Limb (tissue), 2 donors: ENCODE measurements at regions not wholly inside any gene's neighbourhood (a gene's known extent, or its start where the extent isn't known, plus 50 kb on each side); places are given as distances from the start of the nearest gene placed in this dataset.
A peak's percentile ranks its signal among the peaks of the same experiment; 100 is the strongest.
"Not testable (repeated sequence)": the region's sequence is repeated elsewhere in the genome, so short reads cannot be mapped to it uniquely, and the experiment has no call there.

ENCODE experiments used
- DNase-seq, 2 donors: peaks; one replicate each; pipeline ENCODE4 v3.0.0-alpha.2; 2016; ENCODE audit errors: extremely low spot score in 2 of 2

- DNase-seq: peak in 1 of 2 donors; percentile 21
These were observed 68.7 kb upstream of the PRR23C start for GRCh38 chr3:139113231-139113992.

GRCh38 chr3:139113993-139114375 is 69.3 kb upstream of the PRR23C start:
- peak in 1 of 2 donors; percentile 25 for DNase-seq

- DNase-seq: not testable (repeated sequence)
These were observed 71.9 kb upstream of the PRR23C start for GRCh38 chr3:139116631-139117030.

- peak in 1 of 2 donors; percentile 11 for DNase-seq
These were observed 72.5 kb upstream of the PRR23C start for GRCh38 chr3:139117136-139117675.

GRCh38 chr3:139117883-139118760 is 73.4 kb upstream of the PRR23C start:
- peak in 1 of 2 donors; percentile 17 for DNase-seq

- DNase-seq: peak in 1 of 2 donors; percentile 6
These were observed 74.1 kb upstream of the PRR23C start for GRCh38 chr3:139118835-139119234.

- peak in 1 of 2 donors; percentile 20 for DNase-seq
These were observed 74.8 kb upstream of the PRR23C start for GRCh38 chr3:139119331-139120025.

GRCh38 chr3:139120086-139121056 is 75.7 kb upstream of the PRR23C start:
- peak in 1 of 2 donors; percentile 29 for DNase-seq

GRCh38 chr3:139121513-139122220 is 77.0 kb upstream of the PRR23C start:
- no peak for DNase-seq

- DNase-seq: no peak
These were observed 77.5 kb upstream of the PRR23C start for GRCh38 chr3:139122221-139122581.

GRCh38 chr3:139122612-139123011 is 77.9 kb upstream of the PRR23C start:
- peak in 1 of 2 donors; percentile 7 for DNase-seq

- peak in 1 of 2 donors; percentile 22 for DNase-seq
These were observed 78.8 kb upstream of the PRR23C start for GRCh38 chr3:139123377-139124095.

- peak in 1 of 2 donors; percentile 9 for DNase-seq
These were observed 79.5 kb upstream of the PRR23C start for GRCh38 chr3:139124197-139124596.

- no peak for DNase-seq
These were observed 82.4 kb upstream of the PRR23C start for GRCh38 chr3:139127101-139127500.

- DNase-seq: not testable (repeated sequence)
These were observed 82.9 kb upstream of the PRR23C start for GRCh38 chr3:139127629-139128028.

- DNase-seq: no peak
These were observed 84.1 kb upstream of the PRR23C start for GRCh38 chr3:139128803-139129202.

- DNase-seq: no peak
These were observed 85.2 kb upstream of the PRR23C start for GRCh38 chr3:139129892-139130291.

- no peak for DNase-seq
These were observed 85.9 kb upstream of the PRR23C start for GRCh38 chr3:139130390-139131140.
